Endothelial cell of umbilical vein (primary cell): ENCODE measurements at regions not wholly inside any gene's neighbourhood (a gene's known extent, or its start where the extent isn't known, plus 50 kb on each side); places are given as distances from the start of the nearest gene placed in this dataset.

Experiments
- BruUV-seq: library from RNA; stranded (reverse); fragments of 400-500 nt; replicated peaks from 2 replicates; lab custom pipeline; 2021; lab: Mats Ljungman, UMichigan
- CTCF ChIA-PET: fragments of 300-600, 350-600 bp; sonication (Branson Sonifier 250); formaldehyde crosslinking; loops from one replicate; lab custom pipeline; 2021; ENCODE audit warnings: antibody characterized with exemption, inconsistent platforms; lab: Charles Lee
- POLR2A ChIA-PET: fragments of 300-600, 350-600 bp; sonication (Branson Sonifier 250); formaldehyde crosslinking; loops from one replicate; lab custom pipeline; 2021; ENCODE audit warnings: antibody characterized with exemption, inconsistent platforms; lab: Charles Lee
- DNase-seq: peaks from one replicate; pipeline ENCODE4 v3.0.0-alpha.2; 2011; ENCODE audit warnings: low read depth, low spot score
- FAIRE-seq: peaks from 2 replicates; lab custom pipeline; 2011; peaks lifted over from hg19 to GRCh38; lab: Jason Lieb, UNC
- H2AFZ ChIP-seq: 2 replicates; pipeline ENCODE4 v1.6.0; 2012; ENCODE audit warnings: low read depth, low read length, control low read depth, inconsistent platforms
- H3K27ac ChIP-seq: 2 replicates; pipeline ENCODE4 v1.5.1; 2011; ENCODE audit warnings: low read depth, mild to moderate bottlenecking, control low read depth, low read length, moderate library complexity; ENCODE audit not compliant: insufficient read depth
- H3K27me3 ChIP-seq, 2 experiments: 2 replicates each; pipeline versions ENCODE4 v1.6.0 to v1.6.1; 2011; ENCODE audit warnings: low read length in 2 of 2, mixed read lengths in 1 of 2; ENCODE audit not compliant: control insufficient read depth in 2 of 2, insufficient read depth in 2 of 2
- H3K36me3 ChIP-seq, 2 experiments: 2 replicates in 1 of 2; 3 replicates in 1 of 2; pipeline ENCODE4 v1.5.1; 2011; ENCODE audit warnings: low read length in 2 of 2, mild to moderate bottlenecking in 1 of 2, moderate library complexity in 1 of 2; ENCODE audit not compliant: control insufficient read depth in 2 of 2, insufficient read depth in 2 of 2; ENCODE audit errors: extremely low read depth in 1 of 2
- H3K4me1 ChIP-seq: 3 replicates; pipeline ENCODE4 v1.5.1; 2011; ENCODE audit warnings: mild to moderate bottlenecking, low read length; ENCODE audit not compliant: control insufficient read depth, insufficient read depth; ENCODE audit errors: extremely low read depth
- H3K4me2 ChIP-seq: 2 replicates; pipeline ENCODE4 v1.6.1; 2011; ENCODE audit warnings: low read length, control low read depth, mixed read lengths; ENCODE audit not compliant: insufficient read depth
- H3K4me3 ChIP-seq, 3 experiments: fragments of 200-600 bp in 1 of 3; sonication (generic), shearing (Covaris generic) in 1 of 3; replicated peaks in 1 of 3; 2 replicates each; pipeline ENCODE4 v1.5.1; 2011 to 2016; ENCODE audit warnings: control low read depth in 3 of 3, low read length in 3 of 3, mild to moderate bottlenecking in 2 of 3, inconsistent platforms in 1 of 3, low read depth in 1 of 3, moderate library complexity in 1 of 3; ENCODE audit not compliant: insufficient read depth in 1 of 3
- H3K79me2 ChIP-seq: 2 replicates; pipeline ENCODE4 v1.6.0; 2012; ENCODE audit warnings: low read length, inconsistent platforms; ENCODE audit not compliant: control insufficient read depth, insufficient read depth
- H3K9ac ChIP-seq: replicated peaks from 2 replicates; pipeline ENCODE3; 2011; ENCODE audit warnings: low read length, control low read depth; ENCODE audit not compliant: insufficient read depth; ENCODE audit errors: extremely low read depth
- H3K9me1 ChIP-seq: replicated peaks from 3 replicates; pipeline ENCODE4 v1.6.0; 2011; ENCODE audit warnings: mild to moderate bottlenecking, low read length; ENCODE audit not compliant: control insufficient read depth, insufficient read depth; ENCODE audit errors: extremely low read depth
- H3K9me3 ChIP-seq: replicated peaks from 2 replicates; pipeline ENCODE4 v1.5.1; 2012; ENCODE audit warnings: low read length, inconsistent platforms; ENCODE audit not compliant: control insufficient read depth, insufficient read depth
- H4K20me1 ChIP-seq: replicated peaks from 2 replicates; pipeline ENCODE3; 2011; ENCODE audit warnings: mild to moderate bottlenecking, low read length; ENCODE audit not compliant: control insufficient read depth, insufficient read depth; ENCODE audit errors: extremely low read depth
- CTCF ChIP-seq, 2 donors: IDR thresholded peaks; 1 replicate in 1 of 2; 2 replicates in 1 of 2; pipeline ENCODE4 v1.5.1; 2011; ENCODE audit warnings: low read length in 2 of 2, mild to moderate bottlenecking in 2 of 2, moderate library complexity in 2 of 2, control low read depth in 1 of 2, inconsistent platforms in 1 of 2, low read depth in 1 of 2; ENCODE audit not compliant: insufficient read depth in 1 of 2; ENCODE audit errors: extremely low read depth in 1 of 2
- EZH2 ChIP-seq: IDR thresholded peaks from 2 replicates; pipeline ENCODE4 v1.6.1; 2012; ENCODE audit warnings: borderline replicate concordance, low read depth, mild to moderate bottlenecking, moderate library complexity, low read length, inconsistent platforms; ENCODE audit not compliant: severe bottlenecking
- FOS ChIP-seq: IDR thresholded peaks from 2 replicates; pipeline ENCODE4 v1.6.1; 2011; ENCODE audit warnings: mild to moderate bottlenecking, low read length, moderate library complexity, borderline replicate concordance; ENCODE audit not compliant: insufficient read depth
- GATA2 ChIP-seq: IDR thresholded peaks from 2 replicates; pipeline ENCODE4 v1.7.0; 2011; ENCODE audit warnings: low read depth, mild to moderate bottlenecking, moderate library complexity, mixed read lengths, low read length; ENCODE audit not compliant: insufficient read length, insufficient read depth
- JUN ChIP-seq: IDR thresholded peaks from 2 replicates; pipeline ENCODE4 v1.6.1; 2011; ENCODE audit warnings: borderline replicate concordance, low read depth; ENCODE audit not compliant: insufficient read length, insufficient read depth
- MAX ChIP-seq: IDR thresholded peaks from 2 replicates; pipeline ENCODE4 v1.6.1; 2011; ENCODE audit not compliant: insufficient read depth, insufficient read length
- MYC ChIP-seq: IDR thresholded peaks from one replicate; pipeline ENCODE4 v1.6.1; 2011; ENCODE audit warnings: mild to moderate bottlenecking, low read depth, low read length
- POLR2A ChIP-seq: IDR thresholded peaks from 2 replicates; pipeline ENCODE4 v1.6.1; 2012; ENCODE audit warnings: low read depth, mild to moderate bottlenecking, control low read depth, low read length
- POLR2AphosphoS5 ChIP-seq: IDR thresholded peaks from 2 replicates; pipeline ENCODE4 v1.6.1; 2012; ENCODE audit warnings: low read depth, mild to moderate bottlenecking, control low read depth, low read length, moderate library complexity; ENCODE audit not compliant: insufficient read depth
- dilution Hi-C: fragments of 300-500 bp; cut with MboI; formaldehyde crosslinking; loops from one replicate; pipeline ENCODE4 v1.15.0; 2019; ENCODE audit warnings: low sequenced_read_pairs; ENCODE audit not compliant: extremely low pct_ligation_motif_present
- intact Hi-C: fragments of 100-400 bp; cut with micrococcal nuclease; formaldehyde crosslinking; loops from one replicate; pipeline ENCODE4 v1.10.0; 2022

DNA sequence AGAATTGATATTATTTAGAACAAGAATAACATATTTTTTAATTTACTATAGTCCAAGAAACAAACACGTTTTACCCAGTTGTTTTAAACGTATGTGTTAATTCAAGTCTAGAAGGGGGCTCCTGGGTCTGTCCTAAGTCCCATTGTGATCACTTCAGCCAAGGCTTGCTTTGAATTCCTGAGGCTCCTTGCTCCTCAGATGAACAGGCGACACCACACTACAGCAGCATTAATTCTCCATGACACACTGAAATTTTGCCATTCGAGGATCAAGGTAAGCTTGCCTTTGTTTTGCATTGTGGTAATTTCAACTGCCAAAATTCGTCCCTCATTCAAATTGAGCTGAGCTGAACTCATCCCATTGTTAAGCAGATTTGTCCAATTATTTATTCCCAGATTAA, 1442.6 kb downstream of the SLITRK5 start:
- H3K9me3 ChIP-seq: no peaks in the 10 kb centered on the region
- DNase-seq: no peak

More for the DNA sequence above, 1442.6 kb downstream of the SLITRK5 start:
- Histone ChIP-seq H3K9ac (no peak overlapping the region), H3K9me1 (no peaks in the 10 kb centered on the region), H3K27me3 (no peaks in the 10 kb centered on the region), H3K4me3 (no peak overlapping the region), H3K27ac (no peak overlapping the region), H3K36me3 (no peaks in the 10 kb centered on the region), H3K4me1 (no peaks in the 10 kb centered on the region), H2AFZ (no peak overlapping the region), H3K4me2 (no peak overlapping the region), H4K20me1 (no peaks in the 10 kb centered on the region), H3K79me2 (no peaks in the 10 kb centered on the region)
- CTCF ChIA-PET: no interaction called here
- intact Hi-C loops (no loop called here), dilution Hi-C loops (no loop called here)
- TF ChIP-seq POLR2AphosphoS5 (no peak), GATA2 (no peak), EZH2 (no peak), FOS (no peak), CTCF (IDR thresholded peaks at IDR 0.05; ENCODE audit: extremely low read depth in 1 of 2, insufficient read depth in 1 of 2, low read depth in 1 of 2, low read length in 2 of 2) (no peak), MYC (no peak), MAX (no peak), JUN (no peak), POLR2A (no peak)
- POLR2A ChIA-PET: no interaction called here
- no TSS peak for BruUV-seq
- FAIRE-seq: no peak
